Loucy (cell line): ENCODE measurements at regions not wholly inside any gene's neighbourhood (a gene's known extent, or its start where the extent isn't known, plus 50 kb on each side); places are given as distances from the start of the nearest gene placed in this dataset.

Experiments
- H2AFZ ChIP-seq: fragments of 200-600 bp; sonication (generic); 2 replicates; pipeline ENCODE4 v1.6.0; 2016; ENCODE audit warnings: antibody characterized with exemption, mild to moderate bottlenecking, low read length, moderate library complexity
- H3F3A ChIP-seq: fragments of 200-600 bp; 2 replicates; pipeline ENCODE4 v1.6.0; 2016; ENCODE audit warnings: antibody characterized with exemption, low read depth, mild to moderate bottlenecking
- H3K27me3 ChIP-seq: fragments of 200-600 bp; sonication (generic); 2 replicates; pipeline ENCODE4 v1.6.1; 2014; ENCODE audit warnings: low read length, mild to moderate bottlenecking; ENCODE audit not compliant: insufficient read depth, poor library complexity, severe bottlenecking
- H3K36me3 ChIP-seq: fragments of 200-600 bp; sonication (generic); 2 replicates; pipeline ENCODE4 v1.6.1; 2016; ENCODE audit warnings: low read length; ENCODE audit not compliant: insufficient read depth
- H3K4me1 ChIP-seq: fragments of 200-600 bp; sonication (generic); 2 replicates; pipeline ENCODE4 v1.5.1; 2014; ENCODE audit warnings: low read length, mild to moderate bottlenecking; ENCODE audit not compliant: insufficient read depth, poor library complexity, severe bottlenecking
- H3K4me2 ChIP-seq: fragments of 200-600 bp; sonication (generic); 2 replicates; pipeline ENCODE4 v1.6.0; 2014; ENCODE audit warnings: antibody characterized with exemption, low read length, low read depth, mild to moderate bottlenecking; ENCODE audit not compliant: poor library complexity, severe bottlenecking
- H3K4me3 ChIP-seq: fragments of 200-600 bp; sonication (generic); 2 replicates; pipeline ENCODE4 v1.5.1; 2014; ENCODE audit warnings: low read length, mild to moderate bottlenecking, mixed read lengths; ENCODE audit not compliant: poor library complexity, severe bottlenecking
- H3K79me2 ChIP-seq: fragments of 200-600 bp; sonication (generic); 2 replicates; pipeline ENCODE4 v1.6.1; 2014; ENCODE audit warnings: low read length; ENCODE audit not compliant: insufficient read depth
- H3K9ac ChIP-seq: fragments of 200-600 bp; sonication (generic); 2 replicates; pipeline ENCODE4 v1.6.0; 2014; ENCODE audit warnings: mild to moderate bottlenecking, low read depth, low read length, moderate library complexity; ENCODE audit not compliant: poor library complexity, severe bottlenecking
- H3K9me2 ChIP-seq: fragments of 200-600 bp; sonication (generic); replicated peaks from 2 replicates; pipeline ENCODE4 v1.6.1; 2016; ENCODE audit warnings: low read depth, low read length, mixed read lengths
- H3K9me3 ChIP-seq: fragments of 200-600 bp; sonication (generic); 2 replicates; pipeline ENCODE4 v1.6.1; 2014; ENCODE audit warnings: mild to moderate bottlenecking, antibody characterized with exemption, low read length, low read depth; ENCODE audit not compliant: insufficient read depth
- H4K20me1 ChIP-seq: fragments of 200-600 bp; sonication (generic); 2 replicates; pipeline ENCODE4 v1.6.0; 2014; ENCODE audit warnings: antibody characterized with exemption, low read length, mild to moderate bottlenecking; ENCODE audit not compliant: insufficient read depth, poor library complexity, severe bottlenecking
- CTCF ChIP-seq: fragments of 200-600 bp; sonication (generic); conservative IDR thresholded peaks from 2 replicates; pipeline ENCODE4 v1.5.1; 2014; ENCODE audit warnings: mild to moderate bottlenecking, antibody characterized with exemption, low read length
- EZH2phosphoT487 ChIP-seq: fragments of 200-600 bp; IDR thresholded peaks from 2 replicates; pipeline ENCODE4 v1.6.1; 2018; ENCODE audit warnings: antibody characterized with exemption, mild to moderate bottlenecking, moderate library complexity, borderline replicate concordance

GRCh38 chr13:81917810-81918209 lies 1576.9 kb upstream of the SPRY2 start:
- TF ChIP-seq CTCF (no peak), EZH2phosphoT487 (no peak)
- Histone ChIP-seq H3K9ac (no peak overlapping the region), H3K9me2 (no peaks in the 10 kb centered on the region), H3F3A (no peaks in the 10 kb centered on the region), H4K20me1 (no peaks in the 10 kb centered on the region), H3K27me3 (no peaks in the 10 kb centered on the region), H2AFZ (no peak overlapping the region), H3K79me2 (no peaks in the 10 kb centered on the region), H3K36me3 (no peaks in the 10 kb centered on the region), H3K4me1 (no peaks in the 10 kb centered on the region), H3K4me2 (no peak overlapping the region), H3K9me3 (no peaks in the 10 kb centered on the region), H3K4me3 (no peak overlapping the region)

GRCh38 chr13:81916461-81916860 lies 1575.5 kb upstream of the SPRY2 start:
- Histone ChIP-seq H3K79me2 (no peaks in the 10 kb centered on the region), H3K4me2 (no peak overlapping the region)
- TF ChIP-seq EZH2phosphoT487 (no peak), CTCF (no peak)

GRCh38 chr13:81907787-81908372 lies 1567.0 kb upstream of the SPRY2 start:
- no peaks in the 10 kb centered on the region for H4K20me1 ChIP-seq
- H3K9me2 ChIP-seq: no peaks in the 10 kb centered on the region
- no peak overlapping the region for H3K9ac ChIP-seq
- H3K4me2 ChIP-seq: no peak overlapping the region
- H3K9me3 ChIP-seq: no peaks in the 10 kb centered on the region
- H3K4me1 ChIP-seq: no peaks in the 10 kb centered on the region
- no peaks in the 10 kb centered on the region for H3K36me3 ChIP-seq
- H3K79me2 ChIP-seq: no peaks in the 10 kb centered on the region
- no peak overlapping the region for H2AFZ ChIP-seq
- TF ChIP-seq CTCF (no peak), EZH2phosphoT487 (no peak)
- H3K27me3 ChIP-seq: no peaks in the 10 kb centered on the region
- no peaks in the 10 kb centered on the region for H3F3A ChIP-seq
- no peak overlapping the region for H3K4me3 ChIP-seq

More at GRCh38 chr13:81916461-81916860, 1575.5 kb upstream of the SPRY2 start:
- H3K9me2 ChIP-seq: no peaks in the 10 kb centered on the region
- no peak overlapping the region for H3K4me3 ChIP-seq
- no peak overlapping the region for H2AFZ ChIP-seq
- H3F3A ChIP-seq: no peaks in the 10 kb centered on the region
- H3K4me1 ChIP-seq: no peaks in the 10 kb centered on the region
- H4K20me1 ChIP-seq: no peaks in the 10 kb centered on the region
- no peak overlapping the region for H3K9ac ChIP-seq
- no peaks in the 10 kb centered on the region for H3K36me3 ChIP-seq
- H3K9me3 ChIP-seq: no peaks in the 10 kb centered on the region
- H3K27me3 ChIP-seq: no peaks in the 10 kb centered on the region
